Stimulated activated naive CD8-positive, alpha-beta T cell treated with anti-CD3 and anti-CD28 coated beads, Interleukin-15, Interleukin-2, amounts not matched to agents 100 ng/mL and 50 ng/mL, for 24 hours (primary cell): ENCODE measurements at regions not wholly inside any gene's neighbourhood (a gene's known extent, or its start where the extent isn't known, plus 50 kb on each side); places are given as distances from the start of the nearest gene placed in this dataset.

ENCODE experiments used
- H3K27ac Mint-ChIP-seq: one replicate; pipeline ENCODE4 v1.8.0; 2021; ENCODE audit warnings: mild to moderate bottlenecking, mixed read lengths
- H3K27me3 Mint-ChIP-seq: one replicate; pipeline ENCODE4 v1.8.0; 2021; ENCODE audit warnings: mixed read lengths
- H3K36me3 Mint-ChIP-seq: one replicate; pipeline ENCODE4 v1.8.0; 2021; ENCODE audit warnings: low read depth, mixed read lengths
- H3K4me1 Mint-ChIP-seq: one replicate; pipeline ENCODE4 v1.8.0; 2021; ENCODE audit warnings: low read depth, mixed read lengths
- H3K4me3 Mint-ChIP-seq: one replicate; pipeline ENCODE4 v1.8.0; 2021; ENCODE audit warnings: mild to moderate bottlenecking, mixed read lengths
- H3K9me3 Mint-ChIP-seq: one replicate; pipeline ENCODE4 v1.8.0; 2021; ENCODE audit warnings: mixed read lengths

GRCh38 chr3:177427540-177427939 lies 230.3 kb upstream of the TBL1XR1 start:
- Mint-ChIP-seq H3K27ac (peak overlapping the region; percentile 70), H3K4me3 (peak overlapping the region; percentile 57), H3K27me3 (peaks cover 3% of the 10 kb centered on the region), H3K4me1 (peaks cover 23% of the 10 kb centered on the region), H3K36me3 (no peaks in the 10 kb centered on the region), H3K9me3 (no peaks in the 10 kb centered on the region)

GRCh38 chr3:177429079-177429478 lies 231.8 kb upstream of the TBL1XR1 start:
- Mint-ChIP-seq H3K4me3 (no peak overlapping the region), H3K36me3 (no peaks in the 10 kb centered on the region), H3K27ac (peak overlapping the region; percentile 17)

GRCh38 chr3:177429771-177430170 lies 232.5 kb upstream of the TBL1XR1 start:
- no peak overlapping the region for H3K4me3 Mint-ChIP-seq
- H3K27ac Mint-ChIP-seq = no peak overlapping the region
- H3K9me3 Mint-ChIP-seq = no peaks in the 10 kb centered on the region
- H3K27me3 Mint-ChIP-seq = peaks cover 3% of the 10 kb centered on the region
- peaks cover 23% of the 10 kb centered on the region for H3K4me1 Mint-ChIP-seq
- H3K36me3 Mint-ChIP-seq = no peaks in the 10 kb centered on the region

More at GRCh38 chr3:177429079-177429478, 231.8 kb upstream of the TBL1XR1 start:
- peaks cover 3% of the 10 kb centered on the region for H3K27me3 Mint-ChIP-seq
- no peaks in the 10 kb centered on the region for H3K9me3 Mint-ChIP-seq
- H3K4me1 Mint-ChIP-seq = peaks cover 23% of the 10 kb centered on the region

- H3K27ac Mint-ChIP-seq = no peak overlapping the region
- peaks cover 3% of the 10 kb centered on the region for H3K27me3 Mint-ChIP-seq
Observed at GRCh38 chr3:177430653-177431052, 233.4 kb upstream of the TBL1XR1 start.

GRCh38 chr3:177431525-177432176 lies 234.4 kb upstream of the TBL1XR1 start:
- H3K4me3 Mint-ChIP-seq = no peak overlapping the region
- no peaks in the 10 kb centered on the region for H3K36me3 Mint-ChIP-seq
- peaks cover 15% of the 10 kb centered on the region for H3K4me1 Mint-ChIP-seq
- no peaks in the 10 kb centered on the region for H3K9me3 Mint-ChIP-seq
- H3K27me3 Mint-ChIP-seq = peaks cover 3% of the 10 kb centered on the region
- no peak overlapping the region for H3K27ac Mint-ChIP-seq

More at GRCh38 chr3:177430653-177431052, 233.4 kb upstream of the TBL1XR1 start:
- H3K4me1 Mint-ChIP-seq = peaks cover 23% of the 10 kb centered on the region
- H3K36me3 Mint-ChIP-seq = no peaks in the 10 kb centered on the region
- H3K9me3 Mint-ChIP-seq = no peaks in the 10 kb centered on the region
- no peak overlapping the region for H3K4me3 Mint-ChIP-seq

- Mint-ChIP-seq H3K4me3 (no peak overlapping the region), H3K27me3 (peaks cover 3% of the 10 kb centered on the region), H3K4me1 (no peaks in the 10 kb centered on the region), H3K27ac (no peak overlapping the region), H3K9me3 (no peaks in the 10 kb centered on the region), H3K36me3 (no peaks in the 10 kb centered on the region)
Observed at GRCh38 chr3:177435301-177435700, 238.0 kb upstream of the TBL1XR1 start.

GRCh38 chr3:177437513-177438337 lies 240.4 kb upstream of the TBL1XR1 start:
- no peaks in the 10 kb centered on the region for H3K36me3 Mint-ChIP-seq
- H3K4me3 Mint-ChIP-seq = no peak overlapping the region
- no peaks in the 10 kb centered on the region for H3K27me3 Mint-ChIP-seq
- no peaks in the 10 kb centered on the region for H3K9me3 Mint-ChIP-seq
- H3K27ac Mint-ChIP-seq = no peak overlapping the region
- no peaks in the 10 kb centered on the region for H3K4me1 Mint-ChIP-seq

GRCh38 chr3:177438596-177439220 lies 241.4 kb upstream of the TBL1XR1 start:
- Mint-ChIP-seq H3K4me1 (no peaks in the 10 kb centered on the region), H3K27ac (no peak overlapping the region), H3K36me3 (no peaks in the 10 kb centered on the region), H3K27me3 (no peaks in the 10 kb centered on the region), H3K9me3 (no peaks in the 10 kb centered on the region), H3K4me3 (no peak overlapping the region)

GRCh38 chr3:177439694-177440269 lies 242.5 kb upstream of the TBL1XR1 start:
- Mint-ChIP-seq H3K27me3 (no peaks in the 10 kb centered on the region), H3K27ac (no peak overlapping the region), H3K36me3 (no peaks in the 10 kb centered on the region)

GRCh38 chr3:177440456-177441104 lies 243.3 kb upstream of the TBL1XR1 start:
- no peaks in the 10 kb centered on the region for H3K4me1 Mint-ChIP-seq
- no peaks in the 10 kb centered on the region for H3K9me3 Mint-ChIP-seq
- no peaks in the 10 kb centered on the region for H3K27me3 Mint-ChIP-seq
- no peak overlapping the region for H3K4me3 Mint-ChIP-seq
- no peak overlapping the region for H3K27ac Mint-ChIP-seq
- H3K36me3 Mint-ChIP-seq = no peaks in the 10 kb centered on the region

More at GRCh38 chr3:177439694-177440269, 242.5 kb upstream of the TBL1XR1 start:
- Mint-ChIP-seq H3K4me1 (no peaks in the 10 kb centered on the region), H3K4me3 (no peak overlapping the region), H3K9me3 (no peaks in the 10 kb centered on the region)

- no peaks in the 10 kb centered on the region for H3K27me3 Mint-ChIP-seq
- H3K4me1 Mint-ChIP-seq = no peaks in the 10 kb centered on the region
- no peak overlapping the region for H3K27ac Mint-ChIP-seq
- H3K4me3 Mint-ChIP-seq = no peak overlapping the region
- H3K9me3 Mint-ChIP-seq = no peaks in the 10 kb centered on the region
- no peaks in the 10 kb centered on the region for H3K36me3 Mint-ChIP-seq
Observed at GRCh38 chr3:177441276-177441812, 244.1 kb upstream of the TBL1XR1 start.

GRCh38 chr3:177441813-177442646 lies 244.7 kb upstream of the TBL1XR1 start:
- Mint-ChIP-seq H3K27ac (no peak overlapping the region), H3K36me3 (no peaks in the 10 kb centered on the region), H3K4me3 (no peak overlapping the region)

GRCh38 chr3:177443469-177443868 lies 246.2 kb upstream of the TBL1XR1 start:
- H3K36me3 Mint-ChIP-seq = no peaks in the 10 kb centered on the region

More at GRCh38 chr3:177441813-177442646, 244.7 kb upstream of the TBL1XR1 start:
- Mint-ChIP-seq H3K27me3 (no peaks in the 10 kb centered on the region), H3K4me1 (no peaks in the 10 kb centered on the region), H3K9me3 (no peaks in the 10 kb centered on the region)

More at GRCh38 chr3:177443469-177443868, 246.2 kb upstream of the TBL1XR1 start:
- Mint-ChIP-seq H3K27ac (no peak overlapping the region), H3K9me3 (no peaks in the 10 kb centered on the region), H3K4me1 (peaks cover 4% of the 10 kb centered on the region), H3K27me3 (no peaks in the 10 kb centered on the region), H3K4me3 (no peak overlapping the region)
